Cardiac fibroblast (primary cell): ENCODE measurements at regions not wholly inside any gene's neighbourhood (a gene's known extent, or its start where the extent isn't known, plus 50 kb on each side); places are given as distances from the start of the nearest gene placed in this dataset.

Source experiments
- DNase-seq, 2 donors: peaks; one replicate each; pipeline versions ENCODE4 v3.0.0 to v3.0.0-alpha.2; 2010; ENCODE audit warnings: low read depth in 2 of 2
- H3K4me3 ChIP-seq, 2 donors: replicated peaks in 1 of 2; 1 replicate in 1 of 2; 2 replicates in 1 of 2; pipeline ENCODE4 v1.5.1; 2011; ENCODE audit warnings: low read depth in 2 of 2, low read length in 2 of 2, mild to moderate bottlenecking in 2 of 2, moderate library complexity in 1 of 2
- TF ChIP-seq, protein P1 (sequence below): IDR thresholded peaks from one replicate; pipeline ENCODE4 v1.5.1; 2011; ENCODE audit warnings: low read depth, mild to moderate bottlenecking, low read length, inconsistent platforms

GRCh38 chr22:26952004-26952403, 294.6 kb downstream of the MIAT start:
- no peak overlapping the region for H3K4me3 ChIP-seq
- TF ChIP-seq, protein P1, sequence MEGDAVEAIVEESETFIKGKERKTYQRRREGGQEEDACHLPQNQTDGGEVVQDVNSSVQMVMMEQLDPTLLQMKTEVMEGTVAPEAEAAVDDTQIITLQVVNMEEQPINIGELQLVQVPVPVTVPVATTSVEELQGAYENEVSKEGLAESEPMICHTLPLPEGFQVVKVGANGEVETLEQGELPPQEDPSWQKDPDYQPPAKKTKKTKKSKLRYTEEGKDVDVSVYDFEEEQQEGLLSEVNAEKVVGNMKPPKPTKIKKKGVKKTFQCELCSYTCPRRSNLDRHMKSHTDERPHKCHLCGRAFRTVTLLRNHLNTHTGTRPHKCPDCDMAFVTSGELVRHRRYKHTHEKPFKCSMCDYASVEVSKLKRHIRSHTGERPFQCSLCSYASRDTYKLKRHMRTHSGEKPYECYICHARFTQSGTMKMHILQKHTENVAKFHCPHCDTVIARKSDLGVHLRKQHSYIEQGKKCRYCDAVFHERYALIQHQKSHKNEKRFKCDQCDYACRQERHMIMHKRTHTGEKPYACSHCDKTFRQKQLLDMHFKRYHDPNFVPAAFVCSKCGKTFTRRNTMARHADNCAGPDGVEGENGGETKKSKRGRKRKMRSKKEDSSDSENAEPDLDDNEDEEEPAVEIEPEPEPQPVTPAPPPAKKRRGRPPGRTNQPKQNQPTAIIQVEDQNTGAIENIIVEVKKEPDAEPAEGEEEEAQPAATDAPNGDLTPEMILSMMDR = no peak
- DNase-seq = no peak

- H3K4me3 ChIP-seq = no peak overlapping the region
- DNase-seq = no peak
- TF ChIP-seq, protein P1 = no peak
Measured at GRCh38 chr22:26952451-26953011, 295.1 kb downstream of the MIAT start.

- DNase-seq = no peak
- TF ChIP-seq, protein P1 = no peak
Measured at GRCh38 chr22:26953012-26953883, 295.9 kb downstream of the MIAT start.

DNA sequence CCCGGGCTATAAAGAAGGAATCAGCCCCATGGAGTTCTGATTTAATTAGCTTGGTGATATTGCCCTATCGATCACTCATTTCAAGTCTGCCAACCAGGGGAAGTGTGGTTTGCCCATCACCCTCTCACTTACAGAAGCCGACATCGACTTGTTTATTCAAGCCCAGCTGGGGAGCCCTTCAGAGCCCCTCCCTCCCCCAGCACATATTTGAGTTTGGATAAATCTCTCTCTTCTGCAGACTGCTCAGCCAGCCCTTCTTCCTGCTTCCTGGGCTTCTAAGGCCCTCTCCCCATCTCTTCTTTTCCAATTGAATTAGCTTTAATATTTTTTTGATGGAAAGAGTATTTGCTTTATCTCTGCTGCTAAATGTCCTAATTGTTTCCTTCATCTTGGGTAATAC, 299.0 kb downstream of the MIAT start:
- TF ChIP-seq, protein P1 = no peak
- no peak for DNase-seq
- no peak overlapping the region for H3K4me3 ChIP-seq

More at GRCh38 chr22:26953012-26953883, 295.9 kb downstream of the MIAT start:
- H3K4me3 ChIP-seq = no peak overlapping the region

- TF ChIP-seq, protein P1 = no peak
- H3K4me3 ChIP-seq = no peak overlapping the region
- no peak for DNase-seq
Measured at GRCh38 chr22:26957176-26957575, 299.8 kb downstream of the MIAT start.

DNA sequence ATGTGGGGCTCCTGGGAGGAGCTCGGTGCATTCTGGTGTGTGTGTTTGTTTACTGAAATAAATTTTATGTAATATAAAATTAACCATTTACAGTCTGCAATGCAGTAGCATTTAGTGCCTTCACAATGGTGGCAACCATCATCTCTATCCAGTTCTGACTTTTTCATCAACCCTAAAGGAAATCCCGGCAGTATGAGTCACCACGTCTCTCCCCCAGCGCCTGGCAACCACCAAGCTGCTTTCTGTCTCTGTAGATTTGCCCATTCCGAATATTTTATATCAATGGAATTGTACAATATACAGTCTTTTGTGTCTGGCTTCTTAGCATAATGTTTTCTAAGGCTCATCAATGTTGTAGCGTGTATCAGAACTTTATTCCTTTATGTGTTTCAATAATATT, 300.5 kb downstream of the MIAT start:
- DNase-seq = no peak
- TF ChIP-seq, protein P1 = no peak
- no peak overlapping the region for H3K4me3 ChIP-seq
